Lung (tissue), 11 donors: ENCODE measurements at regions not wholly inside any gene's neighbourhood (a gene's known extent, or its start where the extent isn't known, plus 50 kb on each side); places are given as distances from the start of the nearest gene placed in this dataset.

Experiments used
- ATAC-seq: fragments of 200-7000 bp; cut with Tn5 transposase; one replicate; pipeline ENCODE4 v1.9.1; 2020; ENCODE audit warnings: moderate number of reproducible peaks; ENCODE audit not compliant: insufficient read depth, low FRiP score
- DNase-seq, 3 donors: peaks; one replicate each; pipeline ENCODE4 v3.0.0-alpha.2; 2013 to 2017
- H3K27ac ChIP-seq, 2 donors: one replicate each; pipeline ENCODE4 v1.5.1; 2013; ENCODE audit warnings: mild to moderate bottlenecking in 2 of 2, moderate library complexity in 2 of 2, control low read depth in 1 of 2, inconsistent platforms in 1 of 2, low read depth in 1 of 2, low read length in 1 of 2
- H3K27me3 ChIP-seq, 3 donors: one replicate each; pipeline ENCODE4 v1.5.1; 2013; ENCODE audit warnings: low read length in 2 of 3; ENCODE audit not compliant: control insufficient read depth in 3 of 3, insufficient read depth in 3 of 3
- H3K36me3 ChIP-seq, 4 donors: one replicate each; pipeline ENCODE4 v1.5.1; 2013; ENCODE audit warnings: low read length in 4 of 4, mild to moderate bottlenecking in 1 of 4, moderate library complexity in 1 of 4; ENCODE audit not compliant: control insufficient read depth in 4 of 4, insufficient read depth in 4 of 4
- H3K4me1 ChIP-seq, 5 donors: one replicate each; pipeline ENCODE4 v1.5.1; 2013; ENCODE audit warnings: low read length in 5 of 5, mild to moderate bottlenecking in 2 of 5, moderate library complexity in 1 of 5; ENCODE audit not compliant: control insufficient read depth in 5 of 5, insufficient read depth in 5 of 5
- H3K4me3 ChIP-seq: one replicate; pipeline ENCODE4 v1.5.1; 2013; ENCODE audit warnings: mild to moderate bottlenecking, control low read depth, moderate library complexity
- H3K9ac ChIP-seq, 2 donors: one replicate each; pipeline ENCODE4 v1.5.1; 2013; ENCODE audit warnings: low read length in 2 of 2, control low read depth in 1 of 2; ENCODE audit not compliant: insufficient read depth in 1 of 2
- H3K9me3 ChIP-seq, 4 donors: one replicate each; pipeline ENCODE4 v1.5.1; 2013; ENCODE audit warnings: low read length in 3 of 4, mild to moderate bottlenecking in 1 of 4, moderate library complexity in 1 of 4; ENCODE audit not compliant: control insufficient read depth in 4 of 4, insufficient read depth in 3 of 4
- WGBS, 2 donors: extraction: QIAGEN DNeasy Blood & Tissue Kit; methylation state at CpG; one replicate each; pipeline ENCODE4 v1.1.7; 2013; 5-methylcytosine and 5-hydroxymethylcytosine counted together
- TF ChIP-seq, protein P1 (sequence below): IDR thresholded peaks from 2 replicates; pipeline ENCODE4 v1.5.1; 2012; ENCODE audit warnings: mild to moderate bottlenecking; ENCODE audit errors: control extremely low read depth, extremely low read depth
- donor health status: control.
- donor health status: control.
- donor health status: Bipolar disorder and iron deficiency.
- donor health status: healthy.
- donor health status: DM: yes; HTN: yes; CAD: no.

DNA sequence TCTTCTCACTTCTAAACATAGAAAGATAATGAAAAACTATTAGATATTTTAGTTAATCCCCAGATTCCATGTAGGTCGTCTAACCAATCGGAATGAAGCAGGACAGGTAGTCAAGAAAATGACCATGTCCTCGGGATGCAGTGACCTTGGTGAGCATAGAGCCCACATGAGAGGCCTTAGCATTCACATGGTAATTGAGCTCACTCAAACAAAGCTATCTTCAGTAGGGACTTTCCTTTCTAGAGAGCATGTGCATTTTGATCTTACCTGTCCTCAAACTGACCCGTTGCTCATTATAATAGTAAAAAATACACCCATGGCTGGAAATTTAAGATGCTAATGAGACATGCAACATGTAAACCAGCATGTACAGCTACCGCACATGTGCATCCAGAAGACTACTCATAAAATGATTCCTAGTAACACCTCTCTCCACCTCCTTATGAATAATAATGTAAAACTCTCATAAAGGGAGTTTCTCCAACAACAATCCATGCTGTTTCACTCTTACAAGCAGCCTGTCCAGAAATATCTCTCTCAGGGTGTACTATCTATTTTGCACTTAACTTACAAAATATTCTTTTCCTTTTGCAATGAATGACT, 274.0 kb upstream of the CDH9 start:
- TF ChIP-seq, protein P1, sequence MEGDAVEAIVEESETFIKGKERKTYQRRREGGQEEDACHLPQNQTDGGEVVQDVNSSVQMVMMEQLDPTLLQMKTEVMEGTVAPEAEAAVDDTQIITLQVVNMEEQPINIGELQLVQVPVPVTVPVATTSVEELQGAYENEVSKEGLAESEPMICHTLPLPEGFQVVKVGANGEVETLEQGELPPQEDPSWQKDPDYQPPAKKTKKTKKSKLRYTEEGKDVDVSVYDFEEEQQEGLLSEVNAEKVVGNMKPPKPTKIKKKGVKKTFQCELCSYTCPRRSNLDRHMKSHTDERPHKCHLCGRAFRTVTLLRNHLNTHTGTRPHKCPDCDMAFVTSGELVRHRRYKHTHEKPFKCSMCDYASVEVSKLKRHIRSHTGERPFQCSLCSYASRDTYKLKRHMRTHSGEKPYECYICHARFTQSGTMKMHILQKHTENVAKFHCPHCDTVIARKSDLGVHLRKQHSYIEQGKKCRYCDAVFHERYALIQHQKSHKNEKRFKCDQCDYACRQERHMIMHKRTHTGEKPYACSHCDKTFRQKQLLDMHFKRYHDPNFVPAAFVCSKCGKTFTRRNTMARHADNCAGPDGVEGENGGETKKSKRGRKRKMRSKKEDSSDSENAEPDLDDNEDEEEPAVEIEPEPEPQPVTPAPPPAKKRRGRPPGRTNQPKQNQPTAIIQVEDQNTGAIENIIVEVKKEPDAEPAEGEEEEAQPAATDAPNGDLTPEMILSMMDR = no peak
- DNase-seq = no peak
- Histone ChIP-seq H3K27me3 (no peaks in the 10 kb centered on the region), H3K9ac (no peak overlapping the region), H3K36me3 (no peaks in the 10 kb centered on the region), H3K4me3 (no peak overlapping the region), H3K4me1 (no peaks in the 10 kb centered on the region), H3K9me3 (no peaks in the 10 kb centered on the region), H3K27ac (no peak overlapping the region)
- 80 to 85% methylated on average over 5 of the region's 5 CpGs for WGBS, 2 donors
- ATAC-seq = no peak

DNA sequence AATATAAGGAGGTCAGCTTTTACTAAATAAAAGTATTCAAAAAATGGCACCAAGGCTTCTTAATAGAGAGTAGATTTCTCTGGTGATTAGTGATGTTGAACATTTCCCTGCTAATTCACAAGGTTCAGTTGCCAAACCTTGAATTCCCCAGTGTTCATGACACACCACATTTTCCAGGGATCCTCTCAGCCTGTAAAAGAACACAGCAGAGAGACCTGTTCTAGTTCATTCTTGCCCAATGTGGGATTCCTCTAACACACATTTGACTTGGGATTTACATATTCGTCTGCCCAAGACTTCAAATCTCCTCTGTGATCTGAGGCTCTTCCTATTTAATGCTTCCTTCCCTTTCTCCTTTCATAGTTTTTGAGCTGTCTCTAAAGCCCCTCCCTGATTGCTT, 273.2 kb upstream of the CDH9 start:
- H3K4me3 ChIP-seq = no peak overlapping the region
- WGBS, 2 donors = 50 to 61% methylated on average over 1 of the region's 1 CpG
- H3K4me1 ChIP-seq = no peaks in the 10 kb centered on the region
- H3K9me3 ChIP-seq = no peaks in the 10 kb centered on the region
- ATAC-seq (no peak), DNase-seq (no peak)
- H3K36me3 ChIP-seq = no peaks in the 10 kb centered on the region
- TF ChIP-seq, protein P1 = no peak
- H3K27ac ChIP-seq = no peak overlapping the region
- no peaks in the 10 kb centered on the region for H3K27me3 ChIP-seq
- no peak overlapping the region for H3K9ac ChIP-seq

DNA sequence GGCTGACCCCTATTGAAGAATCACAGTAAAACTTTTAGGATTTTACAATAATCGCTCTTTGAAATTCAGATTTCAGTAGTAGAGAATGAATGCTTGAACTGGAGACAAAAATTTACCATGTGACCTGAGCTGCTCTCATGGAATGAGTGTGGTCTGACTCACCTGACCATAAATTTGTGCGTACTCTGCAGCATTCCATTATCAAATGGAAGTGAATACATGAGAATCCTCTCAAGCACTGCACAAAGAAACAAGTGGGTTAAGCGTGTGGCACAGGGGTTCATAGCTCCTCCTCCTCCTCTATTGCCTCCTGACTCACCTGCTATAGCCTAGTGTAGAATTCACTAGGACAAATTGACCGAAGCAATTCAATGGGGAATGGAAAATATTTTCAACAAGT, 269.8 kb upstream of the CDH9 start:
- H3K9me3 ChIP-seq = no peaks in the 10 kb centered on the region
- ATAC-seq = no peak
- H3K27ac ChIP-seq = no peak overlapping the region
- H3K36me3 ChIP-seq = no peaks in the 10 kb centered on the region
- H3K4me3 ChIP-seq = no peak overlapping the region
- TF ChIP-seq, protein P1 = no peak
- H3K27me3 ChIP-seq = no peaks in the 10 kb centered on the region
- H3K4me1 ChIP-seq = no peaks in the 10 kb centered on the region
- no peak overlapping the region for H3K9ac ChIP-seq
- WGBS, 2 donors = 84 to 86% methylated on average over 4 of the region's 4 CpGs
- DNase-seq = no peak

DNA sequence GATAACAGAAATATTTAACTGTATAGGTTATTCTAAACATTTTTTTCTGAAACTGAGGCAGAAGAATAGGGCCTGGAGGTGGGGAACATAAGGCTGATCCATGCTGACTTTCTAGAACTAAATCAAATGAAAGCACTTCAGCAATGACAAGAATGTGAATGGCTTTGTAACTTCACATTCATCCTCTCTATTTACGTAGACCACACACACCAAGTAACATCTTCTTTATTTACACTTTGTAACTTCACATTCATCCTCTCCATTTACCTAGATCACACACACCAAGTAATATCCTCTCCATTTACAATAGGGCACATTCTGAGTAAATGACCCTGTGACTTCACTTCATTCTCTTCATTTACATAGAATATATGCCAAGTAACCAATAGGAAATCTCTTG, 251.8 kb upstream of the CDH9 start:
- H3K4me1 ChIP-seq = no peaks in the 10 kb centered on the region
- WGBS, 2 donors = 81% methylated on average over 1 of the region's 1 CpG
- no peaks in the 10 kb centered on the region for H3K36me3 ChIP-seq
- H3K27ac ChIP-seq = no peak overlapping the region
- ATAC-seq (no peak), DNase-seq (no peak)
- peaks cover 0 to 6% (median 0%) of the 10 kb centered on the region in 4 donors for H3K9me3 ChIP-seq
- no peaks in the 10 kb centered on the region for H3K27me3 ChIP-seq
- H3K4me3 ChIP-seq = no peak overlapping the region
- H3K9ac ChIP-seq = no peak overlapping the region
- TF ChIP-seq, protein P1 = no peak
